ENCODE measurements at regions not wholly inside any gene's neighbourhood (a gene's known extent, or its start where the extent isn't known, plus 50 kb on each side); places are given as distances from the start of the nearest gene placed in this dataset.

- no peak for TF ChIP-seq CTCF (IDR thresholded peaks at IDR 0.05; ENCODE audit: control extremely low read depth, extremely low read depth)
- no peaks in the 10 kb centered on the region for H3K27me3 ChIP-seq (ENCODE audit: control insufficient read depth in 3 of 3, insufficient read depth in 3 of 3, low read length in 2 of 3)
- no peak overlapping the region for H3K9ac ChIP-seq (ENCODE audit: insufficient read depth in 1 of 2, low read length in 2 of 2)
- no peak for ATAC-seq (ENCODE audit: insufficient read depth, low FRiP score)
- H3K36me3 ChIP-seq (ENCODE audit: control insufficient read depth in 4 of 4, insufficient read depth in 4 of 4, low read length in 4 of 4): no peaks in the 10 kb centered on the region
- DNase-seq: no peak
- 77 to 84% methylated on average over 7 of the region's 7 CpGs for WGBS, 2 donors
- no peaks in the 10 kb centered on the region for H3K9me3 ChIP-seq (ENCODE audit: control insufficient read depth in 4 of 4, insufficient read depth in 3 of 4, low read length in 3 of 4)
- no peak overlapping the region for H3K4me3 ChIP-seq
- no peak overlapping the region for H3K27ac ChIP-seq (ENCODE audit: low read depth in 1 of 2, low read length in 1 of 2)
- peaks cover 0 to 15% (median 0%) of the 10 kb centered on the region in 5 donors for H3K4me1 ChIP-seq (ENCODE audit: control insufficient read depth in 5 of 5, insufficient read depth in 5 of 5, low read length in 5 of 5)
These were observed 75.9 kb downstream of the FOXA2 start for GRCh38 chr20:22508426-22508825.

GRCh38 chr20:22507240-22507961, 77.0 kb downstream of the FOXA2 start:
- Histone ChIP-seq H3K27me3 (ENCODE audit: control insufficient read depth in 3 of 3, insufficient read depth in 3 of 3, low read length in 2 of 3) (no peaks in the 10 kb centered on the region), H3K9ac (ENCODE audit: insufficient read depth in 1 of 2, low read length in 2 of 2) (no peak overlapping the region), H3K4me3 (no peak overlapping the region), H3K27ac (ENCODE audit: low read depth in 1 of 2, low read length in 1 of 2) (no peak overlapping the region), H3K9me3 (ENCODE audit: control insufficient read depth in 4 of 4, insufficient read depth in 3 of 4, low read length in 3 of 4) (no peaks in the 10 kb centered on the region), H3K4me1 (ENCODE audit: control insufficient read depth in 5 of 5, insufficient read depth in 5 of 5, low read length in 5 of 5) (peaks cover 0 to 7% (median 0%) of the 10 kb centered on the region in 5 donors), H3K36me3 (ENCODE audit: control insufficient read depth in 4 of 4, insufficient read depth in 4 of 4, low read length in 4 of 4) (no peaks in the 10 kb centered on the region)
- no peak for ATAC-seq (ENCODE audit: insufficient read depth, low FRiP score)
- TF ChIP-seq CTCF (IDR thresholded peaks at IDR 0.05; ENCODE audit: control extremely low read depth, extremely low read depth): no peak
- 89 to 91% methylated on average over 5 of the region's 5 CpGs for WGBS, 2 donors
- no peak for DNase-seq

GRCh38 chr20:22506827-22507226, 77.5 kb downstream of the FOXA2 start:
- no peak for DNase-seq
- no peak for ATAC-seq (ENCODE audit: insufficient read depth, low FRiP score)
- Histone ChIP-seq H3K9ac (ENCODE audit: insufficient read depth in 1 of 2, low read length in 2 of 2) (no peak overlapping the region), H3K36me3 (ENCODE audit: control insufficient read depth in 4 of 4, insufficient read depth in 4 of 4, low read length in 4 of 4) (no peaks in the 10 kb centered on the region), H3K27me3 (ENCODE audit: control insufficient read depth in 3 of 3, insufficient read depth in 3 of 3, low read length in 2 of 3) (no peaks in the 10 kb centered on the region), H3K27ac (ENCODE audit: low read depth in 1 of 2, low read length in 1 of 2) (no peak overlapping the region), H3K4me1 (ENCODE audit: control insufficient read depth in 5 of 5, insufficient read depth in 5 of 5, low read length in 5 of 5) (peaks cover 0 to 5% (median 0%) of the 10 kb centered on the region in 5 donors), H3K9me3 (ENCODE audit: control insufficient read depth in 4 of 4, insufficient read depth in 3 of 4, low read length in 3 of 4) (no peaks in the 10 kb centered on the region), H3K4me3 (no peak overlapping the region)
- 80 to 97% methylated on average over 4 of the region's 4 CpGs for WGBS, 2 donors
- no peak for TF ChIP-seq CTCF (IDR thresholded peaks at IDR 0.05; ENCODE audit: control extremely low read depth, extremely low read depth)
